GM21447 (cell line): ENCODE measurements at regions not wholly inside any gene's neighbourhood (a gene's known extent, or its start where the extent isn't known, plus 50 kb on each side); places are given as distances from the start of the nearest gene placed in this dataset.
"Not testable (repeated sequence)": the region's sequence is repeated elsewhere in the genome, so short reads cannot be mapped to it uniquely, and the experiment has no call there.

Experiments used
- ATAC-seq: cut with Tn5 transposase; IDR thresholded peaks from one replicate; pipeline ENCODE4 v1.9.1; 2021; ENCODE audit not compliant: unreplicated experiment

DNA sequence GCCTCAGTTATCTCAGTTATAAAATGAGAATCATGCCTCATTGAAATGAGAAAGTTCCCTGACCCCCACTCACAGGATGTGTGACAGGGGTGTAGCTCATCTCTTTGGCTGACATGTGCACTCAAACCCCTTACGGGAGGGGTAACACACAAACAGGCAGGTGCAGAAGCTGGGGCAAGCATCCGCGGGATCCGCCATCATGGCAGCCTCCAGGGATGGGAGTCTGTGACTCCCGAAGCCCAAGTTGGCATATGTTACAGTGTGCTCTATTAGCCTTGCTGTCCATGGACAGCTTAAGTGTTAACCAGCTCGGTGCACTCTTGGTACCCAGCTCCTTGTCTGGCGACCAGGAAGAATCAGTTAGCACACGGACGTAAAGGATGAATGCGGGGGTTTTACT is 822.7 kb upstream of the SEMA6D start:
- no peak for ATAC-seq

DNA sequence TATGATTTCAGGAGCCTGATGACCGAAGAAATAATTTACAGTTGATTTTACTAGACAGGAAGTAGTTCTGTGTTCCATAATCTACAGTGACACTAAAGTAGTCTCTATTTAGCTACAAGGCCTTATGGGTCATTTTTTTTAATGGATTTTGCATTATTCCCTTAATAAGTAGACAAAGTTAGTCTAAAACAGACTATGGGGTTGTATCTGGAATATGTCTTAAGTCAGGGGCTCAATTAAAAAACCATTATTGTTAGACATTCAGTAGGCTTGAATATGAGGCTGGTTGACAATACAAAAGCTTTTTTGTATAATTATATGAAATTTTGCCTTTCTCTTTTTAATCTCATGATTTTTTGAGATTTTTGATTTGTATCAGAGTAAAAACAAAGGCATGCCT is 820.0 kb upstream of the SEMA6D start:
- ATAC-seq: no peak

DNA sequence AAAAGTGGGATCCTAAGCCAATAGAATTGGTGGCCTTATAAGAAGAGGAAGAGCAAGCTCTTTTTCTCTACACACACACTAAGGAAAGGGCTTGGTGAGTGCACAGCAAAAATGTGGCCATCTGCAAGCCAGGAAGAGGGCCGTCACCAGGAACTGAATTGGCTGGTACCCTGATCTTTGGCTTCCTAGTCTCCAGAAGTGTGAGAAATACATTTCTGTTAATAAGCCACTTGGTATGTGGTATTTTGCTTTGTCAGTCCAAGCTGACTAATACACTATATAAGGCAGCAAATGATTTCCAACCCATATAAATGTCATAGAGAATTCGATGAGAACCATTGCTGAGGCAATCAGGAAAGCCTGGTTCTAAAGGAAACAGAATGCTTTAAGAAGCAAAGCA is 816.3 kb upstream of the SEMA6D start:
- ATAC-seq: no peak

DNA sequence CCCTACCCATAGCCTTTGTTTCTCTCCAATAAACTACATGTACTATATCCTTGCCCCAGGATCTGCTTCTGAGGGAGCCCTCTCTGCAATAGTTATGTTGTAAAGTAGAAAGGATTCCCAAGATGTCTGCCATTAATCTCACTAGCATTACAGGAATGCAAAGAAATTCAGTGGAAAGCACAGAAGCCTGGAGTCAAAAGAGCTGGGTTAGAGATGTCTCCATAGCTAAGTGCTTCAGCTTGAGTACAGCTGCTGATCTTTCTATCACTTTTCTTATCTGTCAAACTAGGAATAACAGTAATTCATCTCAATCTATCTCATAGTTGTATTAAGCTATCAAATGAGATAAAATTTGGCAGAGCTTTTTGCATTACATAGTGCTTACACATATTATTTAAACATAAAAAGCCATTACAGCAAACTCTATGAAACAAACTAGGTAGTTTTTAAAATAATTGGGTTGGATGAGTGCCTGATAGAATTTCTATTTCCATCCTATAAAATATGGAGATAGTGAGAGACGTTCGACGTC is 799.5 kb upstream of the SEMA6D start:
- no peak for ATAC-seq

DNA sequence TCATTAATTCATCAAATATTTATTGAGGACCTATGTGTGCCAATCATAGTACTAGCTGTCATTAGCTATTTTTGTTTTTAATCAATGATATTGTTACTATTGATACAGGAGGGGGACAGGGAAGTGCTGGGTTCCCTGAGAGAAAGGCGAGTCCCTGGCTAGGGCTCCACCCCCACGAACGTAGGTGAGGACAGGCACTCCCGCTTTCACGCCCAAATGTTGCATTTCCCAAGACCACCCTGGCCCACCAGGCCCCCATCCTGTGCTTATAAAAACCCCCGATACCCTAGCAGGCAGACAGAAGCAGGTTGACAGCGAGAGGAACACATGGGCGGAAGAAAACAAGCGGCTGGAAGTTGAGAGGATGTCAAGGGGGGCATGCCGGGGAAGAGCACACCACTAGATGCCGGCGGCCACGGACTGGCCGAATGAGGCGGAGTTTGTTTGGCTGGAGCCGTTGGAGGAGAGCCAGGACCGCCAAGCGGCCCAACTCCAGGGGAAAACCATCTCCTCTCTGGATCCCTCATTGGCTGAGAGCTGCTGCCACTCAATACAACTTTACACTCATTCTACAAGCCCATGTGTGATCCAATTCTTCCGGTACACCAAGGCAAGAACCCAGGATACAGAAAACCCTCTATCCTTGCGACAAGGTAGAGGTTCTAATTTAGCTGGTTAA is 798.7 kb upstream of the SEMA6D start:
- no peak for ATAC-seq

DNA sequence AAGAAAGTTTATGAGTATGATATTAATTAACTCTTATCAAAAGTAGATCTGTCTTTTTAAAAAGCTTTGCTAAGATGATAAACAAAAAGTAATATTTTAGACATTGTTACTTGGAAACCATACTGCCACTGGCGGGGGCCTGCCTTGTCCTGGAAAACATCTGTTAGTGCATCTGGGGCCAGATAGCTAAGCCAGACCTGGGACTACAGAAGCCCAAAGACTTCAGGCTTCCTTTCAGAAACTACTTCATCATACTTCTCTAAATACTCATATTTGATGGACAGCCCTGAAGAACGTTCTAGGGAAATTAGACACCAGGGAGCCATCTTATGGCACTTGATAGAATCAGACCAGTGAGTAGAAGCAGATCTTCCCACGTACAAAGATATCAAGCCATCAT is 795.4 kb upstream of the SEMA6D start:
- no peak for ATAC-seq

DNA sequence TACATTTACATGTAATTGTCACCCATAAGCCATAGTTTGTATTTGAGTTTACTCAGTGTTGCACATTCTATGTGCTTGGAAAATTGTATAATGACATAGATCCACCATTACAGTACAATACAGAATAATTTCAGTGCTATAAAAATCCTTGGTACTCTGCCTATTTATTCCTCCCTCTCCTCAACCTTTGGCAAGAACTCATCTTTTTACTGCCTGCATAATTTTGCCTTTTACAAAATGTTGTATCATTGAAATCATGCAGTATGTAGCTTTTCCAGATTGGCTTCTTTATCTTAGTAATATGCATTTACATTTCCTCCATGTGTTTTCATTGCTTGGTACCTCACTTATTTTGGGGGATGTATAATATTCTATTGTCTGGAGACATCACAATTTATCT is 786.9 kb upstream of the SEMA6D start:
- ATAC-seq: no peak

DNA sequence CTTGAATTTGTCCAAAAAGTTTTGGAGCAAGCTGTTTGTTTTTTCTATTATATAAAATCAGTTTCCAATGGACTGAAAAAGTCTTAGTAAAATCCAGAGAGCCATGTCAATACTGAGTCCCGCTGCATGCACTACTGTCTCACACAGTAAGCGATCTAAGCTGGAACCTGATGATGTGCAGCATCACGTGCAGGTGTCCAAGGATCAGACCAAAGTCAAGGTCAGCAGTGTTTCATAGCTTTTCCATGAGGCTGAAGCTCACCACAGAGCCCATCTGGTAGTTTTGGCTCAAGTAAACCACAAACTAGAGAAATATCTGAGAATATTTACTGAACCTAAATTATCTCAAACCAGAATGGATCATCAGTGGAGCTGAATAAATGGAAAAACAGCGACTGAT is 784.0 kb upstream of the SEMA6D start:
- ATAC-seq: no peak

DNA sequence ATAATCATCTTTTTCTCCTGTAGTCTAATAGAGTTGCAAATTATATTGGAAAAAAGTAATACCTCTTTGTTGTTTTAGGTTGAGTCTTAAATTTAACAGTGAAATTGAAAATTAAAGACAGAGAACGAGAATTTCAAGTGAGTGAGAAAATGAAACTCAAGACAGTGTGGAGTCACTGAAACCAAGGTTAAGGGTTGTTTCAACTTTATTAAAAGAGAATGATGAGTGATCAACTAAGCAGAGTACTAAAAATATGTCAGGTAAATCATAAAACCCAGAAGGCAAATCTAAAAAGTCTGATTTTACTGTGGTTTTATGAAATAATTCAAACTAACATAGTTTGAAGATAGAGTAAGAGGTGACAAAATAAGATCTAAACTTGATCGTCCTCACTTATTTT is 782.5 kb upstream of the SEMA6D start:
- ATAC-seq: no peak

DNA sequence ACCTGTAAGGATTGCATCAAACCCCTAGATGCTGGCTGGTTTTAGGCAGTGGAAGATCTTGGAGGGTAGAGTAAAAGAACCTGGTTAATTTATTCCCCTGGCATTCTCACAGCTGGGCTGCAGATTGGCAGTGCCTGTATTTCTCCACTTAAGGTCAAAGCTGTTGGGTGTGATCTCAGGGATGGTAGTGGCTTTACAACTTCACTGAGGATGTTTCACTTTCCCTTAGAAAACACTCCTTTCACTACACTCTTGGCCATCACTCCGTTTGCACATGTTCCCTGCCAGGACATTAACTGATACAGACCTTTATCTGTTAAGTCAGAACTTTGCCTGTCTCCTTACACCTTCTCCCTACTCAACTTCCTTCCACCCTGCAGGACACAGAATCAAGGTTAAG is 779.1 kb upstream of the SEMA6D start:
- ATAC-seq: no peak

DNA sequence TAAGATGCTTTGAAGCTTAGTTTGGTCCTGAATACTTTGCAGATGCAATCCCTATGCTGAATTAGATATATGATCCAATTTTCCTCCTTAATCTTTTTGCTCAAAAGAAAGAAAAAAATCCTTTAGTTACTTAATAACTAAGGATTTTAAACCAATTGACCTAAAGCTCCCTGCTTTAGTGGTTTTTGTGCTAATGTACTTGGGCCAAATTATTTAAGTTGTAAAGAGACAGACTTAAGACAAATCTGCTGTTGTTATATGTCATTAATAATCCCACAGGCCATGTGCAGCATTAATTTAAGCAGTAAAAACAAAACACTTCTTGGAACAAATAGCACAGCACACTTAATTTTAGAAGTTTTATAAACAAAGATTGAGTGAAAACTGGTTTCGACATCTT is 776.1 kb upstream of the SEMA6D start:
- ATAC-seq: no peak

DNA sequence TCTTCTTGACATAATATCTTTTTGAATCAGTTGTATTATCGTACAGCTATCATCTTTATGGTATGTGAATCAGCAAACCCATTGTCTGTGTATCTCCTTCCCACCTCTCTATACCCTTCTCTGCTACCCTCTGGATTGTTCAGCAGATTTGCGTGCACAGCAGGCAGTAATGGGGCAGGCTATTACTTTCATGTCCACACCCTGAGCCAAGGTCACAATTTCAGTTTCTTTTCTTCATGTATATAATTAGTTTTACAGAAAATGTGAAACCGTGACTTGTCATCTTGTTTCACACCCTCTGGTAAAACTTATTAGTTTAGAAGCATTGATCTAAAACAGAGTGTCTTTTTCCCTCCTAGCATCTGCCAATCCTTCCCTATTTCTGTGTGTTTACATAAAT is 770.4 kb upstream of the SEMA6D start:
- no peak for ATAC-seq

DNA sequence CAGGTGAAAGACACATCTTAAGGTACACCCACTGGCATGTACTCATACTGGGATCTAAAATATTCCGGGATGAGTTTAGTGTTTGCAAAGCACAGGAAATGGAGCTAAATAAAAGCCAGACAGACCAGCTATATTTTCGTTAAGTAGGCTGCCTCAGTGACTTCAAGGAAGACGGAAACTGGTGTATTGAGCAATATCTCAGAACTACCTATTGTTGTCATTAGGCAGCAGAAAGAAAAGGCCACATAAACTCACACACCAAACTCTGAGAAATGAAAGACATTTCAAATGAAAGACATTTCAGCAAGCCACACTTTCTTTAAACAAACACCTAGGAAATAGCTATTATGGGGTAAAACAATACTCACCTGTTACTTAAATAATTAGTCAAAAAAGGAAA is 761.7 kb upstream of the SEMA6D start:
- no peak for ATAC-seq

DNA sequence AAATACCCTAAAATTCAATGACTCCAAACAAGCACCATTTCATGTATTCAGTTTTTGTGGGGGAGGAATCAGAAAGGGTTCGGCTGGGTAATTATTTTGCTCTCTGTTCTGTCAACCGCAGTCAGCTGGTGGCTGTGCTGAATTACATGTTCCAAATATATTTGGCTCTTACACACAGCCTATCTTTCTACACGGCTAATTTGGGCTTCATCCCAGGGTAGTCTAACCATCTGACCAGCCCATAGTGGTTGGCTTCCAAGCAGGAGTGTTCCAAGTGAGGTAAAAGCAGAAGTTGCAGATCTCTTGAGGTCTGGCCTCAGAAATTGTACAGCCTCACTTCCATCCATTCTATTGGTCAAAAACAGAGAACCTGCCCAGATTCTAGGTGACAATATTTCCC is 760.8 kb upstream of the SEMA6D start:
- no peak for ATAC-seq

DNA sequence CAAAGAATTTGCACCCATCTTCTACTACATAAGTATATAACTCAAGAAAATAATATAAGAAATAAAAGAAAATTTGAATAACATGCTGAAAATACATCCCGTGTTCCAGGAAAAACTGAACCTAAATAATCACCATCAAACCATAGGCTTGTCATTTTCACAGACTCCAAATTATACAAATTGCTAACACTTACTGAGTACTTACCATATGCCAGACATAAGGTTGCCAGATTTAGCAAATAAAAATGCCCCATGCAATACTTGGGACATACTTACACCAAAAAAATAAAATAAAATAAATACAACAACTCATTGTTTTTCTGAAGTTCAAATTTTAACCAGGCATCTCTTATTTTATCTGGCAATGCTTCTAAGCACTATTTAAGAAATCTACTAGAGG is 760.4 kb upstream of the SEMA6D start:
- no peak for ATAC-seq

DNA sequence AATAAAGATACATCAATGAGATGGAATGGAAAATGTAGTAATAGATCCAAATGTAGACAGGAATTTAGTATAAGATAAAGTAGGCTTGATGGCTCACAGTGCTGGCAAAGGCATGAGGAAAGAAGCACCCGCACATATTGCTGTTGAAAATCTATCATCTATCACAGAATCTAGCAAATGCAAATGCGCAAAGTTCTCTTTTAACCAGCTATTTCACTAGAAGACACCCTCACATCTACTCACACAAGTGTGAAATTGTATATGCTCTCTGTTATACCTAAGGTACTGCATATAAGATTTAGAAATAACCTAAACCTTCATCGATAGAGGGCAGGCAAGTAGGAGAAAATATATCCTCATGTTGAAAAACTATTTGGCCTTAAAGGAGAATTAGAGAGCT is 756.7 kb upstream of the SEMA6D start:
- ATAC-seq: no peak

DNA sequence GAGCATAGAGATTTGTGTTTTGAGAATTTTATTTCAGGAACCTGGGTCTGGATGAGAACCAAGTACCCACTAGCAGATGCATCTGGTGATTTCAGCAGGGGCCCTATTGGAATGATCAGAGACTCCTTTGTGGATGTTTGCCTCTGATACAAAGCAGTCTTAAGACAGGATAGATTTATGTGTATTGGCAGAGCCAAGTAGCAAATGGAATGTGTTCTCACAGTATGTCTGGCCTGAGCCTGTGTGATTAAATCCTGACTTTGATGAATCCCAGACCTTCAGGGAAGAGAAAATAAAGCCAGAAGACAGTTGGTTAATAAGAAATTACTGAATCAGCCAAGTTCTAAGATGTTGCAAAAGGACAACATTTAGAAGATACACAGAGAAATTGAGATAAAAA is 755.5 kb upstream of the SEMA6D start:
- no peak for ATAC-seq

DNA sequence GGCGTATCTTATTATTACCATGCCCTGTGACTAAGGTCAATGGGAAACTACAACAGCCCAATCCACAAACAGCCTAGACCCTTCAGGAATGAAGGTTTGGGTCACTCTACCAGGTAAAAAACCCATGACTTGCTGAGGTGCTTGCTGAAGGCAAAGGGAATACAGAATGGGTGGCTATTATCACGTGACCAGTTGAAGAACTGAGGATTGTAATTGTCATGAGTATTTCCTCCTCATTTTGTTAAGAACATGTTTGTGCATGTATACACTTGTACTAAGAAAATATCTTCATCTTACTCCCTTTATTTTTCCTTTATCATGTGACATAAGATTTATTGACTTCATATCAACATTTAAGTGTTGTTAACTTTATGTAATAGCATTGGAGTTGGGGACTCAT is 729.2 kb upstream of the SEMA6D start:
- not testable (repeated sequence) for ATAC-seq

DNA sequence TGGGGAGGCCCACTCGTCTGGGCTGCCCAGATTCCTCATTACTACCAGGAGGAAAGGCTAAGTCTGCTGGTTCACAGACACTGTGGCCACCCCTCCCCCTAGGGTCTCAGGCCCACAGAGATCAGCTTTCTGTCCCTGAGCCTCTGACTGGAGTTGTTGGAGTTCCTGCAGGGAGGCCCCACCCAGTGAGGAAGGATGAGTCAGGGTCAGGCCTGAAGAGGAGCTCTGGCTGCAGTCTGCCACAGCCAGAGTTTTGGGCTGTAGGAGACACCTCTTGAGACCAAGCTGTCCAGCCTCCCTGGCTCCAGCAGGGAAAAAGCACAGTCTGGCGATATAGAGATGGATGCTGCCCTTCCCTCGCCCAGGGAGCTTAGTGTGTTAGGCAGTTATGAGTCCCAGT is 720.9 kb upstream of the SEMA6D start:
- no peak for ATAC-seq

DNA sequence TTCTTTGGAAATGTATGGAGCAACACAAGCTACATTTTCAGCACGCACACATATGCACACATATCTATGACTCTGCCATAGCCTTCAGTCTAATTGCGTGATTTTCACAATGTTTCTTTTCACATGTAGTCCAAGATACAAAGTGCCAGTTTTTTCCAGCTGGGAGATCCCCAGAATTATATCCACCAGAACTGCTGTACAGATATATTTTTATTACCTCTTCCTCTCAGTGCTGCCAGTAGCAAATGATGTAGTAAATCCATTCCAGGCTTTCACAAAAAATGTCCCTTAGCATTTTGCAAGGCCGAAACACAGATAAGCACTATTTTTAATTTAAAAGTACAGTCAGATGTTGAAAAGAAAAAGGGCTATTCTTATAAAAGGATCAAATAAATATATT is 719.8 kb upstream of the SEMA6D start:
- no peak for ATAC-seq

DNA sequence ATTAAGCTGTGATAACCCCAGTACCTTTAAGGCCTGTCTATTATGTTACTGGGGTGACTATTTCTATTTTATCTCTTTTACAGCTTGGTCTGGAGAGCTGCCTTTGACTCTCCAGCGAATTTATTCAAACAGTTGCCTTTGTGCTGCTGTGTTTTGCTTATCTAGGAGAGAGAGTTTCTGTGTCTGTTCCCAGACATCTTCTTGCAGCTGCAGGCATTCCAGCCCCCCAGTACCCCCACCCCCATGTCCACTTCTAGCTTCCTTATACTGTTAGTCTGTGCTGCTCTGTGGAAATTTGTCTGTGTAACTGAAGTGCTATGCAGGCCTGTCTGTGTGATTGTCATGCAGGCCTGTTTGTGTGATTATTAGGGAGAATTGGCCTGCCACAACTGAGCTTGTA is 713.7 kb upstream of the SEMA6D start:
- no peak for ATAC-seq

DNA sequence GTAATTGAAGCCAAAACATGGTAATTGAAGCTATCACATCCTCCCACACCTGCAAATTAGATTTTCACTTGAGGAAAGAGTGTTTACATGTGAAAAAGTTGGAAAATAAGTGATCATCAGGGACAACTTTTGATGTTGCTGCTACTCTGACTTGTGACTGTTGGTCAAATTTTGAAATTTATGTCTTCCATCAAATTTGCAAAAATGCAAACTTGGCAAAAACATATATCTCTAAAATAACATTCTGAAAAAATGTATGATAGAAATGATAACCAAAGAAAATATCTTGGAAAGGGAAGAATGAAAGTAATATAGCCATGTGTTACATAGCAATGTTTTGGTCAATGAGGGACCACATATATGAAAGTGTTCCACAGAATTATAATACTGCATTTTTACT is 703.9 kb upstream of the SEMA6D start:
- no peak for ATAC-seq

DNA sequence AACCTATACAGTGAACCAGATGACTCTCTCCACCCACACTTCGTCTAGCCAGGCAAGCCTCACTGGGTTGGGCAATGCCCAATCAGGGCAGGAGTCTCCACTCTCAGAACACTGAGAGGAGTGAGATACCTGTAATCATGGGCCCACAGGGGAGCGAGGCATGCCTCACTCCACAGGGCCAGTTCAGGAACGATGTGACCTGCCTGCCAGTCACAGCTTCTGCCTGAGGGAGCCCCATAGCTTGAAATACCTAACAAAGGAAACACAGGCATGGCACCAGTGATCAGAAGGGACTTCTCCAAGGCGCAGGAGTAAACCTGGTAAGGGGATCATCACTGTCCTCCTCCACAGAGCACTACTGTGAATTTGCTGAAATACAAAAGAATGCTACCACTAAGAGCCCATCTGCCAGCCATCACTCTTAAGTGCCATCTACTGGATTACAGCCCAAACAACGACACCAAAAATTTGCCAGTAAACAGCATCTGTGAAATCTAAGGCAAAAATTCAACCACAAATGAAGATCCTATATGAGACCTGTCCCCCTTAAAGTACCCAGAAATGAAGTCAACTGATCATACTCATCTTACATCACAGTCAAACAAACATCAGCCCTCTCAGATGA is 689.9 kb upstream of the SEMA6D start:
- ATAC-seq: no peak
